Liver (tissue), 8 donors: ENCODE measurements at regions not wholly inside any gene's neighbourhood (a gene's known extent, or its start where the extent isn't known, plus 50 kb on each side); places are given as distances from the start of the nearest gene placed in this dataset.

Source experiments
- DNase-seq: peaks from one replicate; pipeline ENCODE4 v3.0.0-alpha.2; 2017; ENCODE audit warnings: low spot score
- H3K27ac ChIP-seq, 2 donors: one replicate each; pipeline ENCODE4 v1.7.0; 2013; ENCODE audit warnings: inconsistent platforms in 2 of 2, low read length in 2 of 2, control low read depth in 1 of 2, low read depth in 1 of 2, mild to moderate bottlenecking in 1 of 2
- H3K27me3 ChIP-seq, 4 donors: one replicate each; pipeline versions ENCODE4 v1.6.1 to v1.7.0; 2013; ENCODE audit warnings: low read length in 3 of 4, inconsistent platforms in 1 of 4, mild to moderate bottlenecking in 1 of 4, moderate library complexity in 1 of 4; ENCODE audit not compliant: control insufficient read depth in 4 of 4, insufficient read depth in 4 of 4
- H3K36me3 ChIP-seq, 4 donors: one replicate each; pipeline versions ENCODE4 v1.6.1 to v1.7.0; 2013; ENCODE audit warnings: low read length in 3 of 4, mild to moderate bottlenecking in 3 of 4, low read depth in 1 of 4, moderate library complexity in 1 of 4; ENCODE audit not compliant: control insufficient read depth in 4 of 4, insufficient read depth in 3 of 4
- H3K4me1 ChIP-seq, 4 donors: one replicate each; pipeline versions ENCODE4 v1.6.1 to v1.7.0; 2013; ENCODE audit warnings: low read length in 3 of 4, mild to moderate bottlenecking in 3 of 4, moderate library complexity in 1 of 4; ENCODE audit not compliant: control insufficient read depth in 4 of 4, insufficient read depth in 4 of 4
- H3K4me3 ChIP-seq, 3 donors: one replicate each; pipeline versions ENCODE4 v1.6.1 to v1.7.0; 2013; ENCODE audit warnings: low read length in 3 of 3, control low read depth in 1 of 3, low read depth in 1 of 3, mild to moderate bottlenecking in 1 of 3
- H3K9ac ChIP-seq, 2 donors: one replicate each; pipeline ENCODE4 v1.7.0; 2013; ENCODE audit warnings: low read length in 2 of 2, mild to moderate bottlenecking in 2 of 2, moderate library complexity in 2 of 2, control low read depth in 1 of 2, low read depth in 1 of 2
- H3K9me3 ChIP-seq, 4 donors: one replicate each; pipeline versions ENCODE4 v1.6.1 to v1.7.0; 2013; ENCODE audit warnings: low read length in 3 of 4; ENCODE audit not compliant: control insufficient read depth in 4 of 4
- ATF3 ChIP-seq: IDR thresholded peaks from 2 replicates; pipeline ENCODE4 v1.6.1; 2016; ENCODE audit warnings: antibody characterized with exemption
- CTCF ChIP-seq: fragments of 150-350 bp; IDR thresholded peaks from 2 replicates; pipeline ENCODE4 v1.5.1; 2017; ENCODE audit warnings: improper control_type of control experiment, low read depth, low read length; ENCODE audit not compliant: missing input control
- EGR1 ChIP-seq, 2 donors: IDR thresholded peaks; 2 replicates each; pipeline ENCODE4 v1.6.1; 2016 to 2018; ENCODE audit warnings: antibody characterized with exemption in 2 of 2, low read depth in 2 of 2
- GABPA ChIP-seq, 2 donors: IDR thresholded peaks in 1 of 2; conservative IDR thresholded peaks in 1 of 2; 2 replicates each; pipeline ENCODE4 v1.6.1; 2016; ENCODE audit warnings: antibody characterized with exemption in 2 of 2, mild to moderate bottlenecking in 1 of 2, moderate library complexity in 1 of 2
- HNF4A ChIP-seq, 2 donors: conservative IDR thresholded peaks; 2 replicates each; pipeline ENCODE4 v1.6.1; 2016; ENCODE audit warnings: antibody characterized with exemption in 2 of 2, mild to moderate bottlenecking in 2 of 2
- HNF4G ChIP-seq: IDR thresholded peaks from 2 replicates; pipeline ENCODE4 v1.6.1; 2016; ENCODE audit warnings: antibody characterized with exemption
- JUND ChIP-seq, 2 donors: IDR thresholded peaks; 2 replicates each; pipeline ENCODE4 v1.6.1; 2016; ENCODE audit warnings: antibody characterized with exemption in 2 of 2
- MAX ChIP-seq: IDR thresholded peaks from 2 replicates; pipeline ENCODE4 v1.6.1; 2016; ENCODE audit warnings: antibody characterized with exemption
- NR2F2 ChIP-seq: IDR thresholded peaks from 2 replicates; pipeline ENCODE4 v1.6.1; 2016; ENCODE audit warnings: antibody characterized with exemption
- RAD21 ChIP-seq, 2 donors: IDR thresholded peaks; 2 replicates each; pipeline ENCODE4 v1.6.1; 2016; ENCODE audit warnings: antibody characterized with exemption in 2 of 2, mild to moderate bottlenecking in 2 of 2
- REST ChIP-seq: IDR thresholded peaks from 2 replicates; pipeline ENCODE4 v1.6.1; 2016; ENCODE audit warnings: antibody characterized with exemption, mild to moderate bottlenecking
- RXRA ChIP-seq, 2 donors: IDR thresholded peaks; 2 replicates each; pipeline ENCODE4 v1.6.1; 2017 to 2018; ENCODE audit warnings: antibody characterized with exemption in 2 of 2, mild to moderate bottlenecking in 1 of 2
- SP1 ChIP-seq: IDR thresholded peaks from 2 replicates; pipeline ENCODE4 v1.6.1; 2018; ENCODE audit warnings: antibody characterized with exemption, mild to moderate bottlenecking
- TAF1 ChIP-seq: conservative IDR thresholded peaks from 2 replicates; pipeline ENCODE4 v1.6.1; 2016; ENCODE audit warnings: antibody characterized with exemption, mild to moderate bottlenecking
- YY1 ChIP-seq: IDR thresholded peaks from 2 replicates; pipeline ENCODE4 v1.6.1; 2016; ENCODE audit warnings: antibody characterized with exemption, mild to moderate bottlenecking
- ZBTB33 ChIP-seq: IDR thresholded peaks from 2 replicates; pipeline ENCODE4 v1.6.1; 2016; ENCODE audit warnings: antibody characterized with exemption
- WGBS: extraction: QIAGEN DNeasy Blood & Tissue Kit; methylation state at CpG from one replicate; pipeline ENCODE4 v1.1.7; 2013; 5-methylcytosine and 5-hydroxymethylcytosine counted together
- donor health status: healthy.
- donor health status: healthy.
- donor health status: healthy.
- donor health status: healthy.
- donor health status: healthy.

GRCh38 chr3:64901522-64901885 lies 213.7 kb upstream of the ADAMTS9 start:
- DNase-seq, result no peak
- H3K9ac ChIP-seq, result no peak overlapping the region
- 21% methylated on average over 1 of the region's 1 CpG for WGBS
- no peaks in the 10 kb centered on the region for H3K36me3 ChIP-seq
- H3K27me3 ChIP-seq, result no peaks in the 10 kb centered on the region
- no peak for TF ChIP-seq JUND (IDR thresholded peaks at IDR 0.05)
- TF ChIP-seq RXRA (IDR thresholded peaks at IDR 0.05), result no peak
- TF ChIP-seq GABPA (IDR thresholded peaks at IDR 0.05 in 1 of 2, conservative IDR thresholded peaks at IDR 0.05 in 1 of 2), result no peak
- no peak for TF ChIP-seq MAX
- peak; percentile 86 for TF ChIP-seq NR2F2
- no peak overlapping the region for H3K4me3 ChIP-seq
- H3K27ac ChIP-seq, result no peak overlapping the region
- no peaks in the 10 kb centered on the region for H3K9me3 ChIP-seq
- peaks cover 0 to 4% (median 0%) of the 10 kb centered on the region in 4 donors for H3K4me1 ChIP-seq

GRCh38 chr3:64900617-64901521 lies 213.1 kb upstream of the ADAMTS9 start:
- Histone ChIP-seq H3K27me3 (no peaks in the 10 kb centered on the region), H3K9me3 (no peaks in the 10 kb centered on the region), H3K4me1 (peaks cover 0 to 4% (median 0%) of the 10 kb centered on the region in 4 donors), H3K9ac (no peak overlapping the region), H3K36me3 (no peaks in the 10 kb centered on the region), H3K27ac (no peak overlapping the region), H3K4me3 (no peak overlapping the region)
- TF ChIP-seq ZBTB33 (no peak), NR2F2 (no peak), HNF4A (conservative IDR thresholded peaks at IDR 0.05) (no peak), YY1 (no peak), TAF1 (no peak), GABPA (IDR thresholded peaks at IDR 0.05 in 1 of 2, conservative IDR thresholded peaks at IDR 0.05 in 1 of 2) (no peak), SP1 (no peak), REST (no peak), CTCF (no peak), ATF3 (no peak), RAD21 (IDR thresholded peaks at IDR 0.05) (no peak), RXRA (IDR thresholded peaks at IDR 0.05) (no peak), EGR1 (IDR thresholded peaks at IDR 0.05; ENCODE audit: low read depth in 2 of 2) (no peak), HNF4G (no peak)
- WGBS, result 83% methylated on average over 5 of the region's 5 CpGs
- no peak for DNase-seq
